Erythroblast (primary cell): ENCODE measurements at regions not wholly inside any gene's neighbourhood (a gene's known extent, or its start where the extent isn't known, plus 50 kb on each side); places are given as distances from the start of the nearest gene placed in this dataset.
"Not testable (repeated sequence)": the region's sequence is repeated elsewhere in the genome, so short reads cannot be mapped to it uniquely, and the experiment has no call there.

ENCODE experiments used
- DNase-seq, 2 experiments: peaks; one replicate each; lab custom pipeline; 2025; lab: John Stamatoyannopoulos, UW
- GATA1 ChIP-seq: IDR thresholded peaks from 2 replicates; pipeline ENCODE4 v1.6.1; 2011; ENCODE audit warnings: low read depth, mild to moderate bottlenecking, control low read depth, low read length, moderate library complexity
- POLR2A ChIP-seq: IDR thresholded peaks from 2 replicates; pipeline ENCODE4 v1.6.1; 2011; ENCODE audit warnings: mild to moderate bottlenecking, low read length

- no peak for DNase-seq
- no peak for TF ChIP-seq POLR2A
- no peak for TF ChIP-seq GATA1
Observed at GRCh38 chr9:78676623-78677022, 379.7 kb downstream of the PSAT1 start.

GRCh38 chr9:78677326-78677725 lies 380.4 kb downstream of the PSAT1 start:
- DNase-seq = no peak
- TF ChIP-seq GATA1 (no peak), POLR2A (no peak)

GRCh38 chr9:78678877-78679276 lies 382.0 kb downstream of the PSAT1 start:
- no peak for DNase-seq
- no peak for TF ChIP-seq POLR2A
- no peak for TF ChIP-seq GATA1

GRCh38 chr9:78680196-78680595 lies 383.3 kb downstream of the PSAT1 start:
- TF ChIP-seq POLR2A = no peak
- no peak for TF ChIP-seq GATA1
- DNase-seq = no peak

- DNase-seq = no peak
- TF ChIP-seq POLR2A (no peak), GATA1 (no peak)
Observed at GRCh38 chr9:78682216-78682615, 385.3 kb downstream of the PSAT1 start.

GRCh38 chr9:78685471-78685870 lies 388.5 kb downstream of the PSAT1 start:
- DNase-seq = no peak
- TF ChIP-seq POLR2A (no peak), GATA1 (no peak)

- TF ChIP-seq POLR2A (no peak), GATA1 (no peak)
- no peak for DNase-seq
Observed at GRCh38 chr9:78688796-78689195, 391.9 kb downstream of the PSAT1 start.

- no peak for DNase-seq
- TF ChIP-seq POLR2A (no peak), GATA1 (no peak)
Observed at GRCh38 chr9:78691542-78691941, 394.6 kb downstream of the PSAT1 start.

- TF ChIP-seq POLR2A (no peak), GATA1 (no peak)
- DNase-seq = no peak
Observed at GRCh38 chr9:78692871-78693270, 395.9 kb downstream of the PSAT1 start.

GRCh38 chr9:78694974-78695373 lies 398.0 kb downstream of the PSAT1 start:
- no peak for DNase-seq
- TF ChIP-seq GATA1 = no peak
- TF ChIP-seq POLR2A = no peak

- no peak for TF ChIP-seq GATA1
- no peak for TF ChIP-seq POLR2A
- no peak for DNase-seq
Observed at GRCh38 chr9:78695519-78695918, 398.6 kb downstream of the PSAT1 start.

- no peak for TF ChIP-seq GATA1
- TF ChIP-seq POLR2A = no peak
- no peak for DNase-seq
Observed at GRCh38 chr9:78697618-78698017, 400.7 kb downstream of the PSAT1 start.

- no peak for DNase-seq
- TF ChIP-seq POLR2A (no peak), GATA1 (no peak)
Observed at GRCh38 chr9:78698371-78698770, 401.4 kb downstream of the PSAT1 start.

GRCh38 chr9:78699217-78699616 lies 402.3 kb downstream of the PSAT1 start:
- not testable (repeated sequence) for DNase-seq

GRCh38 chr9:78704153-78704552 lies 407.2 kb downstream of the PSAT1 start:
- DNase-seq = not testable (repeated sequence)

GRCh38 chr9:78707080-78707479 lies 410.2 kb downstream of the PSAT1 start:
- TF ChIP-seq GATA1 (no peak), POLR2A (no peak)
- no peak for DNase-seq
